ENCODE measurements at regions not wholly inside any gene's neighbourhood (a gene's known extent, or its start where the extent isn't known, plus 50 kb on each side); places are given as distances from the start of the nearest gene placed in this dataset.
"Not testable (repeated sequence)": the region's sequence is repeated elsewhere in the genome, so short reads cannot be mapped to it uniquely, and the experiment has no call there.

DNA sequence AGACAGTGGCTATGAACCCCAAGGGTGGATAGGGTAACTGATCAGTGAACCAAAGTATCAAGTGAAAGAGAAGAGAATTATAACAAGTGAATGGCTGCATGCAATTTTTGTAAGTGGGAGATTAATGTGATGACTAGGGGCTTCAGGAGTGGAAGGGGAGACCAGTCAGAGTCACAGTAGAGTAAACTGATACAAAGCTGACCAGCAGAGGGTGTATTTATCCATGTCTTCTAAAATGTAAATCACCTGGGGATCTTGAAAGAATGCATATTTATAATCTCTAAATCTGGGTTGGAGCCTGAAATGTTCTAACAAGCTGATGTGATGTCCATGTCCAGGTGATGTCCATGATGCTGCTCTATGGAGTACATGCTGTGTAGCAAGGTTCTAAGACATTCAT is 1351.3 kb upstream of the CHAC2 start:
- in situ Hi-C loops (cut with HindIII; ENCODE audit: low sequenced_read_pairs) = no loop called here

DNA sequence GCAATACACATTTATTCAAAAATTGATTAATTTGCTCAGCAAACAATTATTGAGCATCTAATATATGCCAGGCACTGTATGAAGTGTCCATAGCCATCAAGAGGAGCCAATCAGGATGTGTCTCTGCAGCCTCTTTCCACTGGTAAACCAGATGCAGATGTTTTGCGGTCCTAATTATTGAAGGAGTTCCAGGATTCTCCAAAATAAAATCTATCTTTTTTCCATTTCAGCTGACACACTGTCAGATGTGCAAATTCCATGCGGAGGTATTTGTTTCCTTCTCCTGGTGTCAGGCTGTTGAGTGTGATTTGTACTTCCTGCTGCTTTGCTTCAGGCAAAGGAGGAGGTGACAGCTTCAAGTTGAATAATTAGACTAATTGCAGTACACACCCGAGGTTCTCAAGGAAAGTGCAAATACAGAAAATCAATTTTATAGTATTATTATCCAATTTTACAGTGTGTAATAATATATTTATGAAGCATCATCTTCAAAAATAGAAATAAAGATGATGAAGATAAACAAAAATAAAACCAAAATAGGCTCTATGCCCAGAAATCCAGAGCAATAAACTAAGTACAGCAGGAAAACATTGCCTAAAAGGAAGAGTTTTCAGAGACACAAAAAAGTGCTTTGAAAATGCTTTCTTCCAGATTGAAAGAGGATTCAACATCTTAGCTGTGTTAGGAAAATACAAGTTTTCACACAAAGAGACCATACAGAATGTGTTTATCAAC is 1352.9 kb upstream of the CHAC2 start:
- in situ Hi-C loops (cut with HindIII; ENCODE audit: low sequenced_read_pairs) = no loop called here

DNA sequence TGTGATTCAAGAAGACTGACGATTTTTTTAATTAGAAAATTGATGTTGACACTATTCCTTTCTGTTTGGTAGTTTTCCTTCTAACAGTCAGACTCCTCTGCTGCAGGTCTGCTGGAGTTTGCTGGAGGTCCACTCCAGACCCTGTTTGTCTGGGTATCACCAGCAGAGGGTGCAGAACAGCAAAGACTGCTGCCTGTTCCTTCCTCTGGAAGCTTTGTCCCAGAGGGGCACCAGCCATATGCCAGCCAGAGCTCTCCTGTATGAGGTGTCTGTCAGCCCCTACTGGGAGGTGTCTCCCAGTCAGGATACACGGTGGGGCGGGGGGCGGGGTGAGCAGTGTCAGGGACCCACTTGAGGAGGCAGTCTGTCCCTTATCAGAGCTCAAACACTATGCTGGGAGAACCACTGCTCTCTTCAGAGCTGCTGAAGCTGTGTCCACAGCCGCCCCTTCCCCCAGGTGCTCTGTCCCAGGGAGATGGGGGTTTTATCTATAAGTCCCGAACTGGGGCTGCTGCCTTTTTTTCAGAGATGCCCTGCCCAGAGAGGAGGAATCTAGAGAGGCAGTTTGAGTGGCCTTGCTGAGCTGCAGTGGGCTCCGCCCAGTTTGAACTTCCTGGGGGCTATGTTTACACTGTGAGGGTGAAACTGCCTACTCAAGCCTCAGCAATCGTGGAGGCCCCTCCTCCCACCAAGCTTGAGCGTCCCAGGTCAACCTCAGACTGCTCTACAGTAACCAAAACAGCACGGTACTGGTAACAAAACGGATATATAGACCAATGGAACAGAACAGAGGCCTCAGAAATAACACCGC is 1358.1 kb upstream of the CHAC2 start:
- in situ Hi-C loops (cut with HindIII; ENCODE audit: low sequenced_read_pairs) = not testable (repeated sequence)

DNA sequence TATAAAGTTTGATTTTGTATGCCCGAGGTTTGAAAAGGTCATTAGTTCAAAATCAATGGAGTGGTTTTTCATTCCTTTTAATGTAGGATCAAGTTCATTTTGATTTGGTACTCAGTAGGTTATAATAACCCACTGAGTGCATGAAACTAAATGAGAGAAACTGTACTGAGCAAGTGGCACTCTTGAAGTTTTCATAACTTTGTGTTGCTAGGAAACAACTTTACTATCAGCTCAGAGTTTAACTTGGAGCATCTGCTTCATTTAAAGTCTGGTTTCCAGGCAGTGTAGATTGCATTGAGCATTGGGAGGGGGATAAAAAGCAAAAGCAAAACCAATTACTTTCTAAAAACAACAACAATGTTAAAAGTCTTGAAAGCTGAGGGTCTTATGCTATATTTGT is 1361.6 kb upstream of the CHAC2 start:
- in situ Hi-C loops (cut with HindIII; ENCODE audit: low sequenced_read_pairs) = no loop called here

DNA sequence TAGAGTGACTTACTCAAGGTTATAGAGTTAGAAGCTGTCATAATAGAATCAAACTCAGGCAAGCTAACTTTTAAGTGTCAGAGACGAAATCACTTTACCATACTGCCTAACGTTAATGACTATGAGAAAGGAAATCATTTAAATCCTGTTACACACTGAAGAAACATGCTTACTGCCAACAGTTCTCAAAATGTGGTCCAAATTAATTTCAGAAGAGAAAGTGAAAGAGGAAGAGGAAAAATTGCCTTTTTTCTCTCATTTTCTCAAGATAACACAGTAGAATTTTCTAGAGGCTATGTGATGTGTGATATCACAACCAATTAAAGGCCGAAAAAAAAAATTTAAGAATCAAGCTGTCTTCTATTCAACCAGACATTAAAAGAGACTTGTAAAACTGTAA is 1362.7 kb upstream of the CHAC2 start:
- in situ Hi-C loops (cut with HindIII; ENCODE audit: low sequenced_read_pairs) = no loop called here

DNA sequence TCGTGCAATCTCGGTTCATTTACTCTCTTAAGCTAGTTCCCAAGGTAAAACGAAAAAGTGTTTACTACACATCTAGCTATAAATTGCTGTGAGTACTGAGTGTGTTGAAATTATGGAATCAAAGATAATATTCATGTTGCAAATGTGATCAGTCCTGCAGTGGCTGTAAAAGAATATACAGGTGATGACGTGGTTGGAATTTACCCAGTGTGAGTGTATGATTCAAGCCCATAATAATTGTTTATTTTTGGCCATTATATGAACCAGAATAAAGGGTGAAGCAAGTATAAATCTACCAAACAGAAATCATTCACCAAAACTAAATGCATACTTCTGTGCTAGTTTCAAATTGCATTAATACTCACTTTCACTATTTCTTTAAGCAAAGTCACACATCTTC is 1363.6 kb upstream of the CHAC2 start:
- in situ Hi-C loops (cut with HindIII; ENCODE audit: low sequenced_read_pairs) = no loop called here

DNA sequence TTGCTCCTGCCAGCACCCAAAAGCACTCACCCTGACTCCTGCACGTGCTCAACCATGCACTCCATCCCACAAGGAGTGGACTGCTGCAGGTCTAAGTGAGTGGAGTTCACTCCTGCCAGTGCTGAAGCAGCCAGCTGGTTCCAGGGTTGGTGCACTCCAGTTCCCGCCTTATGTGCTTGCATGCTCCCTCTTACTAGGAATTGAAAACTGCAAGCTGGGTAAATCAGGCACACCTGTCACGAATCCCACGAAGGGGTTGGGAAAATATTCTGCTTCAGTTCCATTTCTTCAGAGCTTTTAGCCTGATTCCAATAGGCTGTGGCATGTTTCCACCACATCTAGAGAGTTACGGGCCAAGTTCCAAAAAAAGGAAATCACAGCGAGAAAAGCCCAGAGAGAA is 1365.5 kb upstream of the CHAC2 start:
- in situ Hi-C loops (cut with HindIII; ENCODE audit: low sequenced_read_pairs) = no loop called here

DNA sequence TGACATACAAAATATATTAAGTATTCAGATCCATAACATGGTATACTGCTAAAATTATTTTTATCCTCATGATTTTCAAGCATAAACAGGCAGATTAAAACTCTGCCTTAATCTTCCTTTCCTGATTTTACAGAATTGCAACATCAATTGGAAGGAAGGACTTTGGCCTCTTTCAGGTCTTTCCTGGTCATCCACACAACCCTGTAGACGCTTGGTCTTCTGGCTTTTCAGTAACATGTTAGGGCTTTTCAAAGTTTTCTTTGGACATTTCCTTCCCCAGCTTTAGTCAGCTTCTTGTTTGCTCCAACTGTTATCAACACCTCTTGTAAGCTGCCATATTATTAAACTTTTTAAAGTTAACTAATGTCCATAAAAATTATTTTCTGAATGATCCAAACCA is 1364.9 kb upstream of the NRXN1 start:
- in situ Hi-C loops (cut with HindIII; ENCODE audit: low sequenced_read_pairs) = no loop called here

DNA sequence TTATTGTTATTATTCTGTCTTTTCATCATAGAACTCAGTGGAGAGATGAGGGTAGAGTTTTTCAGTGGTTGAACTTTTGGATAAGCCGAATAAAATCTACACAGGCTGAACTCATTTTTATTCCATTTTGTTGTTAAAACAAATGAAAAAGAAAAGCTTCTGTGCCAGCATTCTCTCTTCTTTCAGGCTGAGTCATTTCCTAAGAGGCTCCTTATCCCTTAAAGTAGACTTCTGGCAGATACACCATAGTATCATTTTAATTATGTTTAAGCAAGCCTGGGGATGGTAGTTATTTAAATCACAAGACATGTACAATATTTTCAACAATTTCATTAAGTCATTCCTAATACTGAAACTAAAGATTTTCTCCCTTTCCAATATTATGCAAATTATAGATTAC is 1364.0 kb upstream of the NRXN1 start:
- in situ Hi-C loops (cut with HindIII; ENCODE audit: low sequenced_read_pairs) = no loop called here

DNA sequence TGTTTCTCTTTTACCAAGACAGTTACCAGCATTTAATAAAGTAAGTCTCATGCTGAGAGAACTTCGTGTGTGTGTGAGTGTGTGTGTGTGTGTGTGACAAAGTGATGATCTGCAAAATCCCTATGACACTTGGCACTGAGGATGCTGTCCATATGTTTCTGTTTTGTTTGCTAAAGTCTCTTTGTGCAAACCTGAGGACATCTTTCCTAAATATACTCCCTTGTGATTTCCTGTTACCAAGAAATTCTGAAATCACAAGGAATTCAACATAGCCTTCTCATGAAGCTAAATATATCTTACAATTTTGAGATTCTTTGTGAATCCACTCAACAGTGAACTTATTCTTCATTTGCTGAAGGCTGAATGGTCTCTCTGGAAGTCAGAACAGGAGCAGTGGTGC is 1359.7 kb upstream of the NRXN1 start:
- in situ Hi-C loops (cut with HindIII; ENCODE audit: low sequenced_read_pairs) = no loop called here

DNA sequence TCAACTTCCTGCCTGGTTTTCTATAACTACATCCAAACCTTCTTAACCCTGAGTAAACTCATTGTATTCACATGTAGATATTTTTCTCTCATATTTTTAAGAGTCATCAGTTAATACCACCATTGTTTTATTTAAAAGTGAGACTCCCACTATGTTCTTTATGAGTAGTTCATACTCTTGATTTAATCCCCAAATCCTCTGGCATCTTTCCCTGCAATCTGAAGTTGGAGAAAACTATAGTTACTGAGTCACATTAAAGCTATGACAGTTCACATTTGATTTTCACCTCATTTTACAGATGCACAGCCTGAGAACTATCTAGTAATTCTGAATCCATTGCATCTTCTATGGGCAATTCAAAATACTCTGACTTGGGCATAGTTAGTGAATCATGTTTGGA is 1358.7 kb upstream of the NRXN1 start:
- in situ Hi-C loops (cut with HindIII; ENCODE audit: low sequenced_read_pairs) = no loop called here

DNA sequence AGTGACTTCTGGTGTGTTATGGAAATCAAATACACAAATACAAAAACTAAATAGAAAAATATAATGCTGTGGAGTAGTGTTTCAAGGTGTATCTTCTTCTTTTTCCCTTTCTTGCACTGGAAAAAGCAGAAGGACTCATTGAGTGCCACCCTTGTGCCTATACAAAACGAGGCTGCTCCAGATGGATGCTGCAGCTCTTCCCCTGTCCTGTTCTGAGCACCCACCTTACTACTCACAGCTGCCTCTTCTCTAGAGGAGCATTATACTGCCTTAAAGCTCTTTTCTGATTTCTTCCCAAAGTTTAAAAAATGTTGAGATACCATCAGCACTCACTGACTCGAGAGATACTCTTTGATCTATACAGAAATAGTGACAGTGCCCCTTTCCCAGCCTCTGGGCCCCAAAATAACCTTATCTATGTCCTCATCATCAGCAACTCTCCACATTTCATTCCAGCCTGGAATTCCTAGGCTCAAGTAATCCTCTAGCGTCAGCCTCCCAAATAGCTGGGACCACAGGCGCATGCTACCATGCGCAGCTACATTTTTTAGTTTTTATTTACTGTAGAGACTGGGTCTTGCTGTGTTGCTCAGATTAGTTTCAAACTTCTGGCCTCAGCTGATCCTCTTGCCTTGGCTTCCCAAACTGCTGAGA is 1356.1 kb upstream of the NRXN1 start:
- in situ Hi-C loops (cut with HindIII; ENCODE audit: low sequenced_read_pairs) = no loop called here

DNA sequence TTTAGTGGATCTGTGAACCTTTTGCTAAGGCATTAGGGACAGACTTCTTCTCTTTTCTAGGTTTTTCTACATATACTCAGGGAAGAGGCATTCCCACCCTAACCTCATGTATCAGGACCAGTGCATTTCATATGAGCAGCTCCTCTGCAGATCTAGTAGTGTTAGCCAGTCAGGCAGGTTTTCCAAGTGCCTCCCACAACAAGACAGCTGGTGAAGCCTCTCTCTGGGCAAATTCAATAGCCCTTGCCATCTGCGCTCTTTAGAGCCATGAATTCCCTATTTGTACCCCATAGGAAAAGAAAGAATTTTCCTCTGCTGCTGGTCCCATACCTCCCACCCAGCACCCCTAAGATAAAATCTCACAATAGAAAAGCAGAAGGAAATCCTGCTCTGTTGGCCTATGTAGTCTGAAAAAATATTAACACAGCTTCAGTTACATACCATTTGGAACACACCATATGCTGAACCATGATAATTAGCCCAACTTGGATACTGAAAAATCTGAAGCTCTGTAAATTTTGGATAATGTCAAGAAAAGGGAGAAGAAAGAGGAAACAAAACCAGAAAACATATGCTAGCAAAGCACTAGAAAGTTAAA is 1354.6 kb upstream of the NRXN1 start:
- in situ Hi-C loops (cut with HindIII; ENCODE audit: low sequenced_read_pairs) = no loop called here

DNA sequence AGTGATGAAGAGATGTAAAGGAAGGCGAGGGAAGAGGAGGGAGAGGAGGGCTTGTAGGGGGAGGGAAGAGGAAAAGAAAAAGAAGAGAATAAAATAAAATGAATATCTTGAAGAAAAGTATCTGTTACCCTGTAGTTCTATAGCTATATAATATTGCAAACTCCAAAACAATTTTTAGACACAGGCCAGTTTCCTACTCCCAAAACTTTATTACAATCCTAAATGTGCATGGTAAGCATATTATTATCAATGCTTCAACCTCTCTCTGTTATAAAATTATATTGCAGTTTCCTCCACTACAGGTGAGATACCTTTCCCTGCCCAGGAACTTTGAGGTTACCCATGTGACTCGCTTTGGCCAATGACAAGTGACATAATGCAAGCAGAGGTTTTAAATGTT is 1351.6 kb upstream of the NRXN1 start:
- in situ Hi-C loops (cut with HindIII; ENCODE audit: low sequenced_read_pairs) = no loop called here

DNA sequence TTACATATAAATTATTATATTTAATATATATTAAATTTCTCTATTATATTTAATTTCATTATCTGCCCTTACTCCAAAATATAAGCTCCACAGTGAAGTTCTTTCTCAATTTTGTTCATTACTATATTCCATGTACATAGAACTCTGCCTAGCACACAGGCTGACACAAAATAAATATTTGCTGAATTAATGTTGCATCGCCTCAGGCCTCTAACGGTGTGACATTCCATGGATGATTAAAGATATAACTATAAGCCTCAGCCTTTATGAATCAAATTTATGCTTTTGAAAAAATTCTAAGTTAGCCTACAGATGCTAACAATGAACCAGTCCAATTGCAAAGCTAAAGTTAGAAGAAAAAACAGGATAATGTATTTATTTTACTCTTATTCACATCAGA is 1337.2 kb upstream of the NRXN1 start:
- in situ Hi-C loops (cut with HindIII; ENCODE audit: low sequenced_read_pairs) = no loop called here

DNA sequence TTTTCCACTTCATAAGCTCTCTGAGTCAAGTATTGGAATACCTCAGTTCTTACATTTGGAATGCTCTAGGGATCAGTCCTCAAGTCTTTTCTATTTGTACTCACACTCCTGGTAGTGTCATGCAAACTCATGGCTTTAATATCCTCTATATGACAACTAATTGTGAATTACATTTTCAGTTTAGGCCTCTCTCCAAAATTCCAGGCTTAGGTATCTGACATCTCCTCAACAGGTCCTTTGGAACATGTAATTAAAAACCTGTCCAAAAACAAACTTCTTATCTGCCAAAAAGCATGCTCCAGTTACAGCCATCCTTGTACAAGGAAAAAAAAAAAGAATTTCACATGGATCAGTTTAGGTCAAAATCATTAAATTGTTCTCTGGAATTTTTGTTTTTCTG is 1336.2 kb upstream of the NRXN1 start:
- in situ Hi-C loops (cut with HindIII; ENCODE audit: low sequenced_read_pairs) = no loop called here

DNA sequence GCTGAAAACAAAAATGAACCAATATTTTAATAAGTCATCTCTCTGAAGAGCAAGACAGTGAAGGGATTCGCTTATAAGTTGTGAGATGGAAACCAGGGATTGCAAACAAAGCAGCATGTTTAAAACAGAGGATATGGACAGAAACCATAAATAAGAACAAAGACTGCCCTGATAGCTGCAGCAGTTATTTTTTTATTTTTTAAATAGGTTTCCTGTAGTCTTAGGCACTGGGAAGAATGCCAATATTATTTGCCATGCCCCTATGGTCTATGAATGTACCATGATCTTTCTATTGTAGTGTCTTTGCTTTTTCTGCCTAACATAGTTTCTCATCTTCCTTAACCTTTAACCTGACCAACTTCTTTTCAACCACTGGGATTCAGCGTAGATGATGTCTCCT is 1334.0 kb upstream of the NRXN1 start:
- in situ Hi-C loops (cut with HindIII; ENCODE audit: low sequenced_read_pairs) = no loop called here

DNA sequence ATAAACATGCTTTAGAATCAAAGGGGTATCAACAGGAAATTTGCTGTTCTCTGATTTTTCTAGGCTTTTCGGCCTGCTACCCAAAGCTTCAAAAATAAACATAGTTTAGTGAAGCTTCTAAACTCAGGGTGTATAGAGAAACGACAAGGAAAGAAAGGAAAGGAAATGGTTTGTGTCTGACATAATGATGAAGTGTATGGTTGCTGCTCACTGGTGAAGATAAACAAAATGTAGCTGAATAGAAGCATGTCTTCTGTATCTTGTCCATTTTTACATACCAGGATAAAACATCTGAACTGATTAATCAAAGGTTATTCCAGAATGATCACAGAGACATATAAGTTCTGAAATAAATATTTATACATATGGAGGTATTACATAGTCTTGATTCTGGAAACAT is 1324.6 kb upstream of the NRXN1 start:
- in situ Hi-C loops (cut with HindIII; ENCODE audit: low sequenced_read_pairs) = no loop called here

DNA sequence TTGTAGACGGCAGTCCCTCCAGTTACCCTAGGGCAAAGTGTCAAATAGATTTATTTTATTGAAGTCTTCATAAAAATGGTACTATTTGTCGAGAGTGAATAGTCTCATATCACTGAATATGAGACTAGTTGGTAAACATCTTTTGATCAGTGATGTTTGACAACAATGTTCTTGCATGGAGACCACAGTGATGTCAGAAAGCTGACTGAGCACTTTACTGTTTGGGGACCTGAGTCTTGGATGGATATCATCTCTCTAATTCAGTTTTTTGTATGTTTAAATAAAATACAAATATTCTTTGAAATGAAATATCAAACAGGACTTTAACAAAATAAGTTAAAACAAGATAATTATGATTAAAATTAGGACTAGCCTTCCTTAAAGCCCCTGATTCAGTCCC is 1315.4 kb upstream of the NRXN1 start:
- in situ Hi-C loops (cut with HindIII; ENCODE audit: low sequenced_read_pairs) = no loop called here

DNA sequence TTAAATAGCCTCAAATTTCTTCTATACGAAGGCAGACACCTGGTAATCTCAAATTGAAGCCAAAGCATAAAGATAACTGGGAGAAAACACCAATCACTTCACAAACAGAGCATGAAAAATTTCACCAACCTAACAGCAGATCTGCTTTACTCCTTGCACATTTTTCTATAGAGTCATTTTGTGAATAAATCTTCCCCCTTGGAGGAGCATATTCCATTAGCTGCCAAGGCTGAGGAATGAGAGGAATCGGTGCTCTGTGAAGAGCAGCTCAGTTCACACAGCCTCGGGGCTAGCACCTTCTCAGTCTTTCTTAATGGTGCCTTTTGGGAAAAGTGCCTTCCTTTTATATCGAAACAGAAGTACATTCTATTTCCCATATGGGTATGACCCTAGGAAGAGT is 1313.7 kb upstream of the NRXN1 start:
- in situ Hi-C loops (cut with HindIII; ENCODE audit: low sequenced_read_pairs) = no loop called here

DNA sequence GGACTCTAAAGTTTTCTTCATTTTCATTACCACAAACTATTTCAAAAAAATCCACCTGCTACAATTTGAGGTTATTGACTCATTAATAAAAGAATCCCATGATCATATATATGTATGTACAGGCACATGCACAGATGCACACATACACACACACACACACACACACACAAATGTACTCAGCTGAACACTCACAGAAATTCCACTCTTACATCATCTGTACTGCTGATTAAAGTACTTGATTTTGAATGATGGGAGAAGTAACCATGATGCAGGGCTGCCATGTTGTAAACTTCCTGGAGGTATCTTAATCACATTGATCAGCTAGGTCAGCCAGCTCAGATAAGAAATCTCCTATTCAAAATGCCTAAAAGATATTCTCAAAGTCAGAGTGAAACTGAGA is 1313.2 kb upstream of the NRXN1 start:
- in situ Hi-C loops (cut with HindIII; ENCODE audit: low sequenced_read_pairs) = no loop called here
